Myocyte (in vitro differentiated cells): ENCODE measurements at regions not wholly inside any gene's neighbourhood (a gene's known extent, or its start where the extent isn't known, plus 50 kb on each side); places are given as distances from the start of the nearest gene placed in this dataset.
"Not testable (repeated sequence)": the region's sequence is repeated elsewhere in the genome, so short reads cannot be mapped to it uniquely, and the experiment has no call there.

ENCODE experiments used
- DNase-seq: peaks from one replicate; pipeline ENCODE4 v3.0.0-alpha.2; 2012; ENCODE audit warnings: low read depth

DNA sequence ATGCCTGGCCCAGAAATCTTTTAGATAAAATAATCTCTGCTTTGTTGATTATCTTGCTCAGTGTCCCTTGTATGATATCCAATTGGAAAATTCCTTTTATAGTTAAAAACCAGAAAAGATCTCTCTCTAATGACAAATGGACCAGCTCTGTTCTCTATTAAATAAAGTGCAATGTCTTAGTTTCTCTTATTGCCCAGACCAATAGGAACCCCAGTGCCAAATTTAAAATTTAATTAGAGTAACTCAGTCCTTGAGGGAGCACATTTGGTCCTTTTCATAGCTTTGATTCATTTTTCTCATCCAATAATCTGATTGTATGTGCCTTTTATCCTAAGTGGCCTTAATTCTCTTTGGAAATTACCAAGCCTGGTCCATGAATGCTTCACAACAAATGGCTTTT is 158.9 kb upstream of the FOXK1 start:
- DNase-seq = no peak

DNA sequence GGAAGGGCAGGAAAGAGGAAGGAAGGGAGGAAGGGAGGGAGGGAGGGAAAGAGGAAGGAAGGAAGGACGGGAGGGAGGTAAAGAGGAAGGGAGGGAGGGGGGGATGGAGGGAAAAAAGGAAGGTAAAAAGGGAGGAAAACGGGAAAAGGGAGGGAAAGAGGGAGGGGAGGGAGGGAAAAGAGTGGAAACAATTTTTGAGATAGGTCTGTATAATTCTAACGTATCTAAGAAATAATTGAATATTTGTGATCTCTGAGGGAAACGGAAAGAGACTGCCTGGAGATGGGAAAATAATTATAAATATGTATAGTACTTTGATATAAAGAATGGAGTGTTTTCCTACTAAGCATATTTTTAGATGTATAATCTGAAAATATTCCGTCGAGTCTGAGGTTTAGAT is 158.2 kb upstream of the FOXK1 start:
- no peak for DNase-seq

DNA sequence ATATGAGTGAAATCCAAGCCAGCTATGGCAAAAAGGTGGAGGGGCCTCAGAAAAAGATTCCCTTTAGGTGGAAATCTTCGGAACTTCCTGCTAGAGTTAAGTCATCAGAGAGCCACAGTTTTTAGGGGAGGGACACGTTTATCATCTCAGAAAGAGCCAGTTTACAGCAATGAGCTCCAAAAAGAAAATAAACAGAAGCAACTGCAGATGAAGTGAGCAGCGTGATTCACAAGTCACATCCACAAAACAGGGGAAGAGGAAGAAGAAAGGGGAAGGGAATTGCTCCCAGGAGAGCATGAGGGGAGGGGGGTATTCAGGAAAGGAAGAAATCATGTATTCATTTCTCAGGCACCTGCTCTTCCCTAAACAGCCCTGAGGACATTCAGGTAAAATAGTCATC is 156.2 kb upstream of the FOXK1 start:
- no peak for DNase-seq

DNA sequence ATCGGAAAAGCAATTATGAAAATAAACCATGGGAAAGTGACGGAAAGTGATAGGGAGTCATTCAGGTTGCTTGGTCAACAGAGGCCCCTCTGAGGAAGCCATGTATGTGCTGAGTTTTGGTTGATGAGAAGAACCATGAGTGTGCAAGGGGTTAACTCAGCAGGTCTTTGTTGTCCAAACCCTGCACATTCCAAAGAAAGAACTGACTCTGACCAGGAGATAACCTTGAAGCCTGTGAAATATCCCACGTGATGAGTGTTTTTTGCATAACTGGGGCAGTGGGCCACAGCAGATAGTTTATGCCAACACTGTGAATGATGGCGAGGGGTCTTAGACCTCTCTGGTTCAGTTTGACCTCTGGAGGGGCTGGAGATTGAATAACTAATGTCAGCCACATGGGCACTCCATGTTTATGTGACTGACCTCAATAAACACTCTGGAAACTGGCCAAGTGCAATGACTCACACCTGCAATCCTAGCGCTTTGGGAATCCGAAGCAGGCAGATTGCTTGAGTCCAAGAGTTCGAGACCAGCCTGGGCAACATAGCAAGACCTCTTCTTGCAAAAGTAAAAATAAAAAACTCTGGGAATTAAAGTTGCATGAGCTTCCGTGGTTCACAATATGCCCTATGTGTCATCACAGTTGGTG is 154.0 kb upstream of the FOXK1 start:
- DNase-seq = no peak

DNA sequence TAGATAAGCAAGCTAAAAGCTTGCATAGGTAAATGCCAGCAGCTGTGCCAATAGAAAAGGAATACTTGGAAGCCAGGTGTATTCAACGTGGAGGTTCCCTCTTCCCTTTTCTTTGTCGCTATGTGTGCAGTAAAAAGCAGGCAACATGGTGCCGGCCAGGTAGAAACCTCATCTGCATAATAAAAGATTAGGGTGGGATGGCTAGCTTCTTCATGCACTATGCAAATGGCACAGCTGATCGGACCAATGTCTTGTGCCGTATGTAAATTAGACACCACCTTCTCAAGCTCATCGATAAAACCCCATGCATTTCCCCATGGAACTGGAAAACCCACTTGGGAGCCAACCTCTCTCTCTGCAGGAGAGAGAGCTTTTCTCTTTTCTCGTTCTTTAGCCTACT is 150.9 kb upstream of the FOXK1 start:
- no peak for DNase-seq

DNA sequence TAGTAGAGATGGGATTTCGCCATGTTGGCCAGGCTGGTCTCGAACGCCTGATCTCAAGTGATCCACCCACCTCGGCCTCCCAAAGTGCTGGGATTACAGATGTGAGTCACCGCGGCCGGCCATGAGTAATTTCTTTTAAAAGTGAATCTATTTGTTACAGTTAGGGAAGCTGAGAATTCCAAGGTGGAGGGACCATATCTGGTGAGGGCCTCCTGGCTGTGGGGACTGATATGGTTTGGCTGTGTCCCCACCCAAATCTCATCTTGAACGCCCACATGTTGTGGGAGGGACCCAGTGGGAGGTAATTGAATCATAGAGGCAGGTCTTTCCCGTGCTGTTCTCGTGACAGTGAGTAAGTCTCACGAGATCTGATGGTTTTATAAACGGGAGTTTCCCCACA is 148.8 kb upstream of the FOXK1 start:
- DNase-seq = not testable (repeated sequence)

DNA sequence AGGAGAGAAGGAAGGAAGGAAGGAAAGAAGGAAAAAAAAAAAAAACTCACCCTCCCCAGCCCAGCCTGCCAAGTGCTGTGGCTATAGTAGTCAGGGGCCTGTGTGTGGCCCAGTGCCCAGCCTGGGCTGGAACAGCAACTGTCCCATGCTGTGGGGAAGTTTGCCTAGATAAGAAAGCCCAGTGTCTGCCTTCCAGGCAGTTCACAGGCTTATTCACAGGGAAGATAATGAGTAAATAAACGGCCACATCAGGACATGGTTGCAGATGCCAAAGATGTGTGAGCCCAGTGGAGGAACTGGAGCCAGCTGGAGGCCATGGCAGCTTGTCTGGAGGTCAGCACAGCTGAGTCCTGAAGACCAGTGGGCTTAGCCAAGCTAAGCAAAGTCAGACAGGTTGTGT is 132.4 kb upstream of the FOXK1 start:
- DNase-seq = no peak

DNA sequence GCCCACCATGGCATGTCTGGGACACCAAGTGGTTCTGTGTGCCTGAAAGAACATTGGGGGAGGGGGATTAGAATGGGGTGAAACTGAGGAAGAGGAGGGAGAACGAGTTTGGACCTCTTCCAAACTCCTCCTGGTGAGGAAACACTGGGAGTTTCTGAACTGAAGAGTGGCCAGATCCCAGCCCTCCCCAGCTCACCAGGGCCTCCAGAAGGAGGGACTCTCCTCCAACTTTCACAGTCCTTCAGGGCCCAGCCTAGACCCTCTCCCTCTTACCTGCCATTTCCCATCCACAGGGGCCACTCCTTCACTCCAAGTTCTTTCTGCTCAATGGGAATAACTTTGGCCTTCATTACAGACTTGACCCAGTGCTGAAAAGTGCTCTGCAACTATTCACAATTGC is 132.0 kb upstream of the FOXK1 start:
- no peak for DNase-seq

DNA sequence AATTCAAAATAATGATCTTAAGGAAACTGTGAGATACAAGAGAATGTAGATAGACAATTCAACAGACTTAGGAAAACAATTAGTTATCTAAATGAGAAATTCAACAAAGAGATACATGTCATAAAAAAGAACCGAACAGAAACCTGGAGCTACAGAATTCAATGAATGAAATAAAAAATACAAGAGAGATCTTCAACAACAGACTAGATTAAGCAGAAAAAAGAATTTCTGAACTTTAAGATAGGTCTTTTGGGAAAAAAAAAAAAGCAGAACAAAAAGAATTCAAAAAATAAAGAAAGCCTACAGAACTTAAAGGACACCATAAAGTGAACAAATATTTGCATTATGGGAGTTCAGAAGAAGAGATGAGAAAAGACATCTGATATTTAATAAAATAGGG is 129.1 kb upstream of the FOXK1 start:
- DNase-seq = no peak

DNA sequence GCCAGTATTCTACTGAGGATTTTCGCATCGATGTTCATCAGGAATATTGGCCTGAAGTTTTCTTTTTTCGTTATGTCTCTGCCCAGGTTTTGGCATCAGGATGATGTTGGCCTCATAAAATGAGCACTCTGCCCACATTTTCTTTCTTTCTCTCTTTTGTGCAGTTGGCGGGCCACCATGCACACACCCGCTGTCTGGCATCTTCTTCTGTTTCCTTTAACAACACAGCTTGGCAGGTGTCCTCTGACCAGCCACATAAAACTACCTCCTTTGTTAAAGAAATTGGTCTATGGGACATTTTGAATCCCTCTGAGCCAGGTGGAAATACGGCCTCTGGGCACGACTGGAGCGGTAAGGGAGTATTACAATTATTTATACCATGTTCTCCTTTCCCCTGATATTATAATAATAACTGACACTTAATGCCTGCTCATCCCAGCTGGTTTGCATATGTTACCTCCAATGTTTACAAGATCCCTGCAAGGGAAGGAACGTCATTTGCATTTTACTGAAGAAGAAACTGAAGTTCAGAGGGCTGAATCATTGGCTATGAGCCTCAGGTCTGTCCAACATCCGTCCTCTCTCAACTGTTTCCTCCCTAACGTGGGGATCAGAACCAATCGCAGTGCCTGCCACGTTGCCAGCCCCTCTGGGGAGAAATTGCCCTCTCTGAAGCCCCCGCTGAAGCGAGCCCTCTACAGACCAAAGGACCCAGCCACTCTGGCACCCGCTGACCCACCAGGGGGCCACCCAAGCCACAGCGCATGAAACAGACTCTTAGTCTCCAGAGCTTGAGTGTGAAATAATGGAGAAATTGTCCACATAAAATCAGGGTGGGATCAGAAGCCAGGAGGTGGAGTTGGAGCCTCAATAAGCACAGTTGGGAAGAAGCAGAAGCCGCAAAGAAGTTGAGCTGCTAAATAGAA is 125.0 kb upstream of the FOXK1 start:
- DNase-seq = no peak

DNA sequence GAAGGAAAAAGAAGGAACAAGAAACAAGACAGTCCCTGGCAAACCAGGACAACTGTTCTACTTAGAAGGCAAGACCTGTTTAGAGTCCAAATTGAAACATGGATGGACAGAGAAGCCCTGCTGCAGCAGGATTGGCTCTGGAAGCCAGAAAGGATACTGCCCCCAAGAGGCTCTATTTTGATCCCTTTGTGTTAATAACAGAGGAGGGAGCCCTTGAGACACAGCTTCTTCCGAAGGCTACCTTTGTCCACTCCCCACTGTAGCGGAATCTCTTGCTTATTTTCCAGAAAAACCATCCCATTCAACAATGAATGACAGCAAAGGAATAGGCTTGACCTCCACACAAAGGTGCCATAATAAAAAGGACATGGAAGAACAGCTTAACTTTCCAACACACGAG is 120.3 kb upstream of the FOXK1 start:
- no peak for DNase-seq

DNA sequence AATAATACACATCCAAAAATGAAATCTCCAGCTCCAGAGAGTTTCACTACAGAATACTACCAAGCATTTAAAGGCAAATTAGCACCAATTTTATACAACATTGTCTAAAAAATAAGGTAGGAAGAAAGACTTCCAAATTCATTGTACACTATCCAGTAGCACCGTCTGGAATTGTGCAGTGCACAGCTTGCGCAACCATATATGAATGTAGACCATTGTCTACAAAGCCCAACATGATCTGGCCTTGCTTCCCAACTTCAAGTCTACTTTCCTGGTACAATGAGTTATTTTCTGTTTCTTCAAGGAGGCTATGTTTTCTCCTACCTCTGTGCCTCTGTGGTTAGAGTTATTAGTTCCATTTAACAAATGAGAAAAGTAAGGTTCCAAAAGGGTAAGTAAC is 115.4 kb upstream of the FOXK1 start:
- no peak for DNase-seq

DNA sequence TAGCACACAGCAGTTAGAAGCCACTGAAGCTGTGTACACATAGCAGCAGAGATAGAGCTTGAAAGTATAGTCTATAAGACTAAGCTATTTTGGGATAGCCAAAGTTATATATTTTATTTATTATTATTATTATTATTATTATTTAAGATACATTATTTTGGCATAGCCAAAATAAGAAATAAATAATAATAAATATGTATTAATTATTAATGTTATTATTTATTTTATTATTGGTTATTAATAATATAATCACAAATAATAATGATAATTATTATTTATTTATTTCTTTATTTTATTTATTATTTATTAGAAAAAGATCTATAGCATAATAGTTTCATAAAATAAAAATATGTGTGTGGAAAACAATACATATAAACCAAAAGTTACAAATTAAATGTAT is 107.2 kb upstream of the FOXK1 start:
- DNase-seq = no peak

DNA sequence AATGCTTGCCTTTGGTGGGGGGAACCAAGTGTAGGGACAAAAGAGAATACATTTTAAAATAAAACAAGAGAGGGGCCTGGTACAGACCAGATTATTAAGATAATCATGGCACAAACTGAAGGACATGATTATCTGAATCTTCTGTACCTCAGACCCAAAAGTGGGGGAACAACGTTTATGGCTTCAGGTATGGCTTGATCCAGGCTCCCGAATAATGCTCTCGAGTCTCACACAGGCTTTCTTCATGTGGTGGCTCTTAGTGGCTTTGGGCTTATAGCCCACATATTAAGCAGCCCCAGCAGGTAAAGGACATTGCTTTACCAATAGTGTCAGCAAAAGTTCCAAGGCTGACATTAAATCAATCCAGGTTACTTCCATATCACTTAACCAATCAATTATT is 106.8 kb upstream of the FOXK1 start:
- no peak for DNase-seq

DNA sequence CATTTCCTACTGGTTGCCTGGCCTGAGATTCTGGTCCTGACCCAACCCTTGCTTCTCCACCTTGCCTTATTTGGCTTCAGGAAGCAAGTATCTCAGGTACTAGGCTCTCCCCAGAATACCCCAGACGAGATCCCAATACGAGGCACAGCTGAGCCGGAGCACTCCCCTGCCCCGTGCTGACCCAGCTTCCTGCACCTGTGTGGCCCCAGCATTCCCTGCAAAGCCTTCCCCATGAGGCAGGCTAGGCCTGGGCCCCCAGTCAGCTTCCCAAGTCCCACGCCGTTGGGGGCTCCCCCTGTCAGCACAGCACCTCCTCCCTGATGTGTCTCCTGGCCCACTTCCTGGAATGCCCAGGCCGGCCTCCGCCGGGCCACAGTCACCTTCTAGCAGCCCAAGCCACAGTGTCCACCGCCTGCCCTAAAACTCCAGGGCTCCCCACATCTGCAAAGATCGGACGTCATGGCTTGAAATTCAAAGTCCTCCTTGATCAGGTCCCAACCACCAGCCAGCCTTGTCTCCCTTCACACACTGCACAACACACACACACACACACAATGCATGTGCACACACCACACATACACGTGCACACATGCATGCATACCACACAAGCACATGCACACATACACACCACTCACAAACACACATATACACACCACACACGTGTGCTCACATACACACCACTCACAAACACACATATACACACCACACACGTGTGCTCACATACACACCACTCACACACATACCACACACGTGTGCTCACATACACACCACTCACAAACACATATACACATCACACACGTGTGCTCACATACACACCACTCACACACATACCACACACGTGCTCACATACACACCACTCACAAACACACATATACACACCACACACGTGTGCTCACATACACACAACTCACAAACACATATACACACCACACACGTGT is 78.9 kb upstream of the FOXK1 start:
- no peak for DNase-seq

DNA sequence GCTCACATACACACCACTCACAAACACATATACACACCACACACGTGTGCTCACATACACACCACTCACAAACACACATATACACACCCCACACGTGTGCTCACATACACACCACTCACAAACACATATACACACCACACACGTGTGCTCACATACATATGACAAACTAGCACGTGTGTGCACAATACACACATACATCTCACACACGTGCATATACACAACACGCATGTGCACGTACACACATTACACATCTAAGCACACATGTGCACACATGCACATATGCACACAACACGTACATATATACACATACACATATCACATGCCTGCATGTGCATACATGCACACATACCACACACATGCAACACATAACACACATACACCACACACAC is 78.3 kb upstream of the FOXK1 start:
- DNase-seq = no peak

DNA sequence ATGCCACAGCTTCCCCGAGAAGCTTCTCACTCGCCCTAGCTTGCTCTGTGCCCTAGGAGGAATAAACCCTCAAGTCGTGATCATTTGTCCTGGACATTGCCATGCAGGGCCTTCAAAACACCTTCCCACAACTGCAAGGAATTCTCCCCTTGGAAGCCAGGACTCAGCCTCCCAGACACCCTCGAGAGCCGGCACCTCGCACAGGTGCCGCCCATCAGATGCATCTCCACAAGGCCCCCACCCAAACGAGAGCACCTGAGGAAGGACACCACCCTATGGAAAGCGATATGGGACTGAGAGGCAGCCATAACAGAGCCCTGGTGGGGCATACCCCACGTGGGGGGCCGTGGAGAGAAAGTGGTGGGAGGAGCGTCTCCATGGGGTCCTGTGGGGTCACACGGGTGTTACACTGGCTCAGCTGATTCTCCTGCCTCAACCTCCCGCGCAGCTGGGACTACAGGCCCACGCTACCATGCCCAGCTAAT is 77.6 kb upstream of the FOXK1 start:
- no peak for DNase-seq

DNA sequence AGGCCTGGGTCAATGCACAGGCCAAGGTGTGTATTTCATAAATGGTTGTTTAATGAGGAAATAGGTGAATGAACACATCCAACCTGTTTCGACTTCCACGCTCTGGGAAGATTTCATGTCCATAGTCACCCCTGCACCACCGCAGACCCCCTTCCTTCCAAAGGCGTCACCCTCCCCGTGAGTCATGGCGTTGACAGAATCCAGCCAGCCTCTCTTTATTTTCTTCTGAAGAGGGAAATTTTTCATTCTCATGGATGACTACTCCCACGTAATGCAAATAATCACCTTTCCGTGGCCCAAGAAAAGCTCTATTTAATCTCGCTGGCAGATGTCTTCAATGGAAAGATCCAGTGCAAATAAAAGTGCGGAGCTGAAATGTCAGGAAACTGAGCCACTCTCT is 75.3 kb upstream of the FOXK1 start:
- no peak for DNase-seq

DNA sequence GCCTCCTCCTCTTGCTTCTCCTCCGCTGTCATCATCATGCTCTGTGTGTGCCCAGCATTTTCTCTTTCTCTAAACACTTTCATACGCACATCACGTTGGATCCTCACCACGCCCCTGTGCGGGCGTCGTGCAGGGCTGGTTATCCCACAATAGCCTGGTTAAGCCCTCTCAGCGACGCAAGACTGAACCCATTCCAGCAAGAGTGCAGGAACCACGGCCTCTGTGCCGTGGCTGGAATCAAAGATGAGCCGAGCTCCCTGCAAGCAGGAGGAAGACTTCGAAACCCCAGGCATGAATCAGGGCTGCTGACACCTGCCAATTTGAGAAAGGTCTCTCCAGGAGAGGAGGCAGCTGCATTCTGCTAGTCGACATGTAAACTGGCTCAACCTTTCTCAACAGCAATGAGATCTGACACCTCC is 74.8 kb upstream of the FOXK1 start:
- DNase-seq = no peak

DNA sequence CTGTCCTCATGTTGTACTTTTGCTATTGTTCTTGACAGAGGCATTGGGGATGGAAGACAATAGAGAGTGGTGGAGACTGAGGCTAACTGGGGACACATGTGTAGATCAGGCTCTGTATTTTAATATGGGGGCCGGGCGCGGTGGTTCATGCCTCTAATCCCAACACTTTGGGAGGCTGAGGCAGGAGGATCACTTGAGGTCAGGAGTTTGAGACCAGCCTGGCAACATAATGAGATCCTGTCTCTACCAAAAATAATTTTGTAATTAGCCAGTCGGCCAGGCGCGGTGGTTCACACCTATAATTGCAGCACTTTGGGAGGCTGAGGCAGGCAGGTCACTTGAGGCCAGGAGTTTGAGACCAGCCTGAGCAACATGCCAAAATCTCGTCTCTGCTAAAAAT is 72.5 kb upstream of the FOXK1 start:
- DNase-seq = not testable (repeated sequence)

DNA sequence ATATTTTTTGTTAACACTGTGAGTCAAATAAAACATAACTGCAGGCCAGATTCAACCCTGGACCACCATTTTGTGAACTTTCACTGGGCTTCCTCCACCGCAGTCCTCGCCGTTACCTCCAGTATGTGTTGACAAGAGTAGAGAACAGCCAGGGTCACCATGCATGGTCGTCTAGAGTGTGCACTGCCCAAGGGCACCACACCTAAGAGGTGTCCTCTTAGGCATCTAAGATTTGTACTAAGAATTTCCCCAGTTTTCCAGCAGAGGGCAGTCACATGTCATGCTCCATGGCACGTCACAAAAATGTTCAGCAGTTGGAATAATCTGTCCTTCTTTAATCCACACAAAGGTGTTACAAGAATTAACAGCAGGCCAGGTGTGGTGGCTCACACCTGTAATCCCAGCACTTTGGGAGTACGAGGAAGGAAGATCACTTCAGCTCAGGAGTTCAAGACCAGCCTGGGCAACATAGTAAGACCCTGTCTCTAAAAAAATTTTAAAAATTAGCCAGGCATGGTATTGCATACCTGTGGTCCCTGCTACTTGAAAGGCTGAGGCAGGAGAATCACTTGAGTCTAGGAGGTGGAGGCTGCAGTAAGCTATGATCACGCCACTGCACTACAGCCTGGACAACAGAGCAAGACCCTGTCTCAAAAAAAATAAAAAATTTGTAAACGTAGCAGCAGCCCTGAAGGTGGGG is 71.2 kb upstream of the FOXK1 start:
- peak; percentile 78 for DNase-seq
